DMS153 (cell line): ENCODE measurements at regions not wholly inside any gene's neighbourhood (a gene's known extent, or its start where the extent isn't known, plus 50 kb on each side); places are given as distances from the start of the nearest gene placed in this dataset.

Source experiments
- DNase-seq: peaks from one replicate; lab custom pipeline; 2025; lab: John Stamatoyannopoulos, UW

- DNase-seq, result no peak
These were observed 125.9 kb upstream of the FSTL4 start for GRCh38 chr5:133738271-133738670.

GRCh38 chr5:133736512-133736911 is 124.2 kb upstream of the FSTL4 start:
- DNase-seq, result no peak

- peak; percentile 6 for DNase-seq
These were observed 123.0 kb upstream of the FSTL4 start for GRCh38 chr5:133735346-133735745.

- DNase-seq, result no peak
These were observed 122.6 kb upstream of the FSTL4 start for GRCh38 chr5:133734916-133735315.

GRCh38 chr5:133732536-133732935 is 120.2 kb upstream of the FSTL4 start:
- DNase-seq, result no peak

- DNase-seq, result no peak
These were observed 119.6 kb upstream of the FSTL4 start for GRCh38 chr5:133731951-133732350.

- no peak for DNase-seq
These were observed 118.5 kb upstream of the FSTL4 start for GRCh38 chr5:133730866-133731265.

GRCh38 chr5:133730346-133730745 is 118.0 kb upstream of the FSTL4 start:
- no peak for DNase-seq

GRCh38 chr5:133729800-133730199 is 117.5 kb upstream of the FSTL4 start:
- no peak for DNase-seq

GRCh38 chr5:133728475-133728874 is 116.1 kb upstream of the FSTL4 start:
- no peak for DNase-seq

GRCh38 chr5:133727636-133728035 is 115.3 kb upstream of the FSTL4 start:
- no peak for DNase-seq

GRCh38 chr5:133723651-133724366 is 111.5 kb upstream of the FSTL4 start:
- no peak for DNase-seq

GRCh38 chr5:133723126-133723525 is 110.8 kb upstream of the FSTL4 start:
- no peak for DNase-seq

- no peak for DNase-seq
These were observed 109.0 kb upstream of the FSTL4 start for GRCh38 chr5:133721365-133721764.

- no peak for DNase-seq
These were observed 106.1 kb upstream of the FSTL4 start for GRCh38 chr5:133718457-133718856.

- DNase-seq, result no peak
These were observed 104.3 kb upstream of the FSTL4 start for GRCh38 chr5:133716532-133717183.

- no peak for DNase-seq
These were observed 103.3 kb upstream of the FSTL4 start for GRCh38 chr5:133715616-133716015.

GRCh38 chr5:133715216-133715615 is 102.9 kb upstream of the FSTL4 start:
- DNase-seq, result no peak

GRCh38 chr5:133714161-133714915 is 102.0 kb upstream of the FSTL4 start:
- no peak for DNase-seq

GRCh38 chr5:133713751-133714150 is 101.4 kb upstream of the FSTL4 start:
- no peak for DNase-seq

GRCh38 chr5:133713209-133713608 is 100.9 kb upstream of the FSTL4 start:
- no peak for DNase-seq

GRCh38 chr5:133712562-133712961 is 100.2 kb upstream of the FSTL4 start:
- no peak for DNase-seq

- DNase-seq, result no peak
These were observed 96.9 kb upstream of the FSTL4 start for GRCh38 chr5:133709209-133709725.
